ENCODE measurements at regions not wholly inside any gene's neighbourhood (a gene's known extent, or its start where the extent isn't known, plus 50 kb on each side); places are given as distances from the start of the nearest gene placed in this dataset.

DNA sequence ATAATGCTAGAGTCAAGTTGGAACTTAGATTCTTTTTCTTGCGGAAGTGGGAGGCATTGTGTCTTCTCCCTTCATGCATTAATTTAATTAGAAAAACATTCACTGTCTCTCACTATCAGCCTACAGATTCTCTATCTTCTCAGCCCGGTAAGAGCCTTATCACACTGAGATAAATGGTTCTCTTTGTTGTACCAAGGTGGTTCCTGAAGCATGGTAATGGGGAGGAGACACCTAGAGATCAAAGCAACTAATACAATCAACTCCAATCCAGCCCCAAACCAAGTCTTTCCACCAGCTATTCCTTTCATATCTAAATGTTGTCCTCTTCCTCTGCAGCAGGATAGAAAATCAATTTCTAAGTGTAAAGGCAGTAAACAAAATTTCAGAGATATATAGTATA lies 210.8 kb downstream of the DAD1 start:
- no peak for TF ChIP-seq EZH2 (IDR thresholded peaks at IDR 0.05; ENCODE audit: low read length, unreplicated experiment)
- TF ChIP-seq, protein P1, sequence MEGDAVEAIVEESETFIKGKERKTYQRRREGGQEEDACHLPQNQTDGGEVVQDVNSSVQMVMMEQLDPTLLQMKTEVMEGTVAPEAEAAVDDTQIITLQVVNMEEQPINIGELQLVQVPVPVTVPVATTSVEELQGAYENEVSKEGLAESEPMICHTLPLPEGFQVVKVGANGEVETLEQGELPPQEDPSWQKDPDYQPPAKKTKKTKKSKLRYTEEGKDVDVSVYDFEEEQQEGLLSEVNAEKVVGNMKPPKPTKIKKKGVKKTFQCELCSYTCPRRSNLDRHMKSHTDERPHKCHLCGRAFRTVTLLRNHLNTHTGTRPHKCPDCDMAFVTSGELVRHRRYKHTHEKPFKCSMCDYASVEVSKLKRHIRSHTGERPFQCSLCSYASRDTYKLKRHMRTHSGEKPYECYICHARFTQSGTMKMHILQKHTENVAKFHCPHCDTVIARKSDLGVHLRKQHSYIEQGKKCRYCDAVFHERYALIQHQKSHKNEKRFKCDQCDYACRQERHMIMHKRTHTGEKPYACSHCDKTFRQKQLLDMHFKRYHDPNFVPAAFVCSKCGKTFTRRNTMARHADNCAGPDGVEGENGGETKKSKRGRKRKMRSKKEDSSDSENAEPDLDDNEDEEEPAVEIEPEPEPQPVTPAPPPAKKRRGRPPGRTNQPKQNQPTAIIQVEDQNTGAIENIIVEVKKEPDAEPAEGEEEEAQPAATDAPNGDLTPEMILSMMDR (conservative IDR thresholded peaks at IDR 0.05; ENCODE audit: low read depth, low read length), result no peak
